Fibroblast of the aortic adventitia (primary cell): ENCODE measurements at regions not wholly inside any gene's neighbourhood (a gene's known extent, or its start where the extent isn't known, plus 50 kb on each side); places are given as distances from the start of the nearest gene placed in this dataset.

Experiments
- DNase-seq: peaks from one replicate; pipeline ENCODE4 v3.0.0-alpha.2; 2010; ENCODE audit warnings: low read depth
- H3K4me3 ChIP-seq: 2 replicates; pipeline ENCODE4 v1.5.1; 2011; ENCODE audit warnings: low read depth, mild to moderate bottlenecking, control low read depth, low read length, moderate library complexity
- TF ChIP-seq, protein P1 (sequence below): IDR thresholded peaks from 2 replicates; pipeline ENCODE4 v1.5.1; 2011; ENCODE audit warnings: mild to moderate bottlenecking, low read length, control low read depth, inconsistent platforms; ENCODE audit not compliant: insufficient read depth

- TF ChIP-seq, protein P1, sequence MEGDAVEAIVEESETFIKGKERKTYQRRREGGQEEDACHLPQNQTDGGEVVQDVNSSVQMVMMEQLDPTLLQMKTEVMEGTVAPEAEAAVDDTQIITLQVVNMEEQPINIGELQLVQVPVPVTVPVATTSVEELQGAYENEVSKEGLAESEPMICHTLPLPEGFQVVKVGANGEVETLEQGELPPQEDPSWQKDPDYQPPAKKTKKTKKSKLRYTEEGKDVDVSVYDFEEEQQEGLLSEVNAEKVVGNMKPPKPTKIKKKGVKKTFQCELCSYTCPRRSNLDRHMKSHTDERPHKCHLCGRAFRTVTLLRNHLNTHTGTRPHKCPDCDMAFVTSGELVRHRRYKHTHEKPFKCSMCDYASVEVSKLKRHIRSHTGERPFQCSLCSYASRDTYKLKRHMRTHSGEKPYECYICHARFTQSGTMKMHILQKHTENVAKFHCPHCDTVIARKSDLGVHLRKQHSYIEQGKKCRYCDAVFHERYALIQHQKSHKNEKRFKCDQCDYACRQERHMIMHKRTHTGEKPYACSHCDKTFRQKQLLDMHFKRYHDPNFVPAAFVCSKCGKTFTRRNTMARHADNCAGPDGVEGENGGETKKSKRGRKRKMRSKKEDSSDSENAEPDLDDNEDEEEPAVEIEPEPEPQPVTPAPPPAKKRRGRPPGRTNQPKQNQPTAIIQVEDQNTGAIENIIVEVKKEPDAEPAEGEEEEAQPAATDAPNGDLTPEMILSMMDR: peak; percentile 78
- no peak overlapping the region for H3K4me3 ChIP-seq
- DNase-seq: peak; percentile 92
These were observed 51.1 kb upstream of the EED start for GRCh38 chr11:86193297-86194095.

DNA sequence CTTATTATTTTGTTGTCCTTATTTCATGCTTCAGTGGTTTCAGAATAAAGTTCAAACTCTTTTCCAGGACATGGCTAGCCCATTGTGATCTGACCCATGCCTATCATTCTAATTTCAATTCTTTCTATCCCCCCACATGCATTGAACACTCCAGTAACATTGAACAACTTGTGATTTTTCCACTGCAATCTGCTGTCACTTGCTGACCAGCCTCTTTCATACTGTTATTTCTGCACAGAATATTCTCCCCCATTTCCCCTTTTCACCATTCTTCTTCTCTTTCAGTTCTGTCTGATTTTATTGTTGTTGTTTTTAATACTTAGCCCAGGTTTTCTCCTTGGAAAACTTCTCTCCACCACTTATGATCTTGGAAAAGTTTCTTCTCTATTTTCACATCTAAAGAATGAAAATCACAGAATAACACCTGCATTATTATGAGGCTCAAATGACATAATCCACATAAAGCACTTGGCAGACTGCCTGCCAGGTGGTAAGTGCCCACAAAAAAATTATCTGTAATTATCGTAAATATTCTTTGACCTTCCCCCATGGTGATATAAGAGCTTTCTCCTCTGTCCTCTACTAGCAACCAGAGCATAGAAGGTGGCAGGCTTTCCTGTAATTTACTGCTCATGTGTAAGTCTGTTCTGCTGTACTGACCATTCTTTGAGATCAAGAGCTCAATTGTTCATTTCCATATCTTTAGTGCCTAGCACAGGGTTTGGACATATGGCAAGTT lies 51.9 kb upstream of the EED start:
- DNase-seq: no peak
- H3K4me3 ChIP-seq: no peak overlapping the region
- TF ChIP-seq, protein P1: no peak

DNA sequence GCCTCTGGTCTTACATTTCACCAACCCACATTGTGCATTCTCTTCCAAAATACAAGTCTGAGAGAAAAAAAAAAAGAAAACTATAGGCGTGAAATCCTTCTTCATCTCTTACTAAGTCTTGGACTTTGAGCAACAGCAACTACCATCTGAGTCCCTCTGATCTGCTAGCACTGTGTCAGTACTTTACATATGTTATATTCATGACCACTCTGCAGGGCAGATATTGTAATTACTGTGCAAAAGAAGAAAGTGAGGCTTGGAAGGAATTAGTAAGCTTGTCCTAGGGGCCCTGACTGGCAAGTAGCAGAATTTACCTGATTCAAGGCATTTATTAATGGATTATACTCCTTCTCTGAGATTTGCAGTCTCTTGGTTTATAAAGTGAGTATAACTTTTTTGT lies 52.7 kb upstream of the EED start:
- H3K4me3 ChIP-seq: no peak overlapping the region
- DNase-seq: no peak
- TF ChIP-seq, protein P1: no peak

GRCh38 chr11:86187027-86187426 lies 57.5 kb upstream of the EED start:
- TF ChIP-seq, protein P1: no peak
- DNase-seq: no peak
- no peak overlapping the region for H3K4me3 ChIP-seq

GRCh38 chr11:86186386-86186785 lies 58.2 kb upstream of the EED start:
- H3K4me3 ChIP-seq: no peak overlapping the region
- TF ChIP-seq, protein P1: no peak
- DNase-seq: peak; percentile 15

- H3K4me3 ChIP-seq: no peak overlapping the region
- TF ChIP-seq, protein P1: no peak
- DNase-seq: no peak
These were observed 59.2 kb upstream of the EED start for GRCh38 chr11:86185381-86185750.
